GM21526 (cell line): ENCODE measurements at regions not wholly inside any gene's neighbourhood (a gene's known extent, or its start where the extent isn't known, plus 50 kb on each side); places are given as distances from the start of the nearest gene placed in this dataset.
"Not testable (repeated sequence)": the region's sequence is repeated elsewhere in the genome, so short reads cannot be mapped to it uniquely, and the experiment has no call there.

Experiments
- ATAC-seq: cut with Tn5 transposase; IDR thresholded peaks from one replicate; pipeline ENCODE4 v1.9.1; 2021; ENCODE audit warnings: moderate library complexity; ENCODE audit not compliant: unreplicated experiment, low FRiP score

DNA sequence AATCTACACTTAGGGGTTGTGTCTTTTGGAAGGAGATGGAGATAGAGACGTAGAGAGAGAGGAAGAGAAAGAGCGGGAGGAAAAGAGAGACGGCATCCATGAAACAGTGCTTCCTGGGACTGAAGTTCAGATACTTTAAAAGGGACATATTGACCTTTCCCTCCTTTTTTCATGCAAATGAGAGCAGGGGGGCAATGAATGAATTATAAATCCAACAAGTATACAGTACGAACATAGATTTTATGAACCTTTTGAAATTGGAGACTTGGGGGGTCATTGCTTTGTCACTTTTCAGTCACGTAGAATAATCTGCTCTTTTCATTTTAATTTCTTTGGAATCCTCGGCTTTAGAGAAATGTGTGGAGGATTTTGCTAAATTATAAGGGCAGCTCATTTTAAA lies 364.2 kb downstream of the MAT2B start:
- no peak for ATAC-seq

DNA sequence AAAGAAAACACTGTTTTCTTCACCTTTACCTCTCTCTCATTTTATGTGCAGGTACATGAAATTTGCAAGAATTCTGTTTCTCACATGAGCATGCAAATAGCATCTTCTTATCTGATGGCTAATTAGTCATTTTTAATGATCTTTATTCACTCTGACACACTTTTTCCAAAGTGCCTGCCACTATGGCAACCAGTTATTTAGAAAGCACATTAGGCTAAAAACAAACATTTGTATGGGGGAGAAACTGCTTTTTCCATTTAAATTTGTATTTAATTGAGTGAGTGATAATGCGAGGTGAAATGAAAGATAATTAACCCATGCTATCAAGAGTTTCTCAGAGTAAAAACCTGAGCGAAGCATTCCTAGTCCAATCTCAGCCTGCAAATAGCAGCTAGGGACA lies 365.0 kb downstream of the MAT2B start:
- ATAC-seq, result no peak

DNA sequence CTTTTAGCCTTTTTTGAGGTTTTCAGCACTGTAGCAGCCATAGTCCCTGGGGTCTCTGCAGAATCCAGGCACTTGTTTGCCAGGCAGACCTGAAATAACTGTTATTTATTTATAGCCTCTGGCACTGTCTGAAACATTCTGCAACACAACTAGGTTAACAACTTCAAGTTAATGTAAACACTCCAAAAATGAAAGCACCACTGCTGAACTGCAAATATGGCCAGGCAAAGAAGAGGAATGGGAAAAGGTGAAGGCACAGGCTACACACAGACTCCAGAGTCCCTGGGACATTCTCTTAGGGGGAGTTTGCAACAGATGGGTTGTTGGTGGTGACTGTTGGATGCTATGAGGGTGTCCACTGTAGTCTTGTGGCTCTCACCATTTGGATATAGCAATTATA lies 369.0 kb downstream of the MAT2B start:
- ATAC-seq, result no peak

DNA sequence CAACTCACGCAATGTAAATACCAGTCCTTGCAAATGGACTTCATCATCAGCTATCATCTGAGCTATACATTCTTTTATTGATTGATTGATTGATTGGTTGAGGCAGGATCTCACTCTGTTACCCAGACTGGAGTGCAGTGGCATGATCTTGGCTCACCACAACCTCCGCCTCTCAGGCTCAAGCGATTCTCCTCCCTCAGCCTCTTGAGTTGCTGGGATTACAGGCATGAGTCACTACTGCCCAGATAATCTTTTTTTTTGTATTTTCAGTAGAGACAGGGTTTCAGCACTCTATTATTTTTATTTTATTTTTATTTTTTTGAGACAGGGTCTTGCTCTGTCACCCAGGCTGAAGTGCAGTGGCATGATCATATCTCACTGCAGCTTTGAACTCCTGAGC lies 369.5 kb downstream of the MAT2B start:
- not testable (repeated sequence) for ATAC-seq

DNA sequence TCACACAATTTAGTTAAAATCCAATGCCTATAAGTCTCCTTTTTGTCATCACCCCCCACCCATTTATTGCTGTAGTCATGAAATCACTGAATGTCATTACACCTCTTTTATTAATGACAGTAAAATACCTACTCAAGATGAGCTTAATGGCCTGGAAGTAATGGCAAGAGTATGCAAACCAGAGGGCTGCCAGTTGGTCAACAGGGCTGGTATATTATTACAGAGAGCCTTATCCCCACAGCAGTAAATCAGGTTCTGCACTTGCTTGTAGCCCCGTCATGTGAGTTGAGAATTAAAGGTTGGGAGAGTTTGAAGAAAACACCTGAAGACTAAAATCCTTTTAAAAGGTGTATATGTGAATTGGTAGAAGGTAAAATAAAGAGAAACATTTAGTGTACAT lies 372.4 kb downstream of the MAT2B start:
- no peak for ATAC-seq

DNA sequence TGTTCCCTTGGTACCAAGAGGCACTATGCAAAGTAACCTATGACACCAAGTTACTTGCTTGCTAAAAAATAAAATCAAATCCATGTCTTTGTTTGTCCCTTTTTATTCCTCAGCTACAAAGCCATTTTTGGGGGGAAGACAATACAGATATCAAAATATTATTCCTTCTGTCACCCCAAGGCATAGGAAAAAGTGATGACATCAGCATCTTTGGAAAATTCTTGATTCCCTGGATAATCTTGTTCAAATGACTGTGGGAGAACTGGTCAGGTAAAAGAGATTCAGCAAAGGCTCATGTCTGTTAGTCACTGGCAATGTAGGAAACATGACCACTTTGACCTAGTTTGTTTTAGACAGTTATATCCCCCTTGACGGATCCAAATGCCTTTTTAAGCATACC lies 373.1 kb downstream of the MAT2B start:
- no peak for ATAC-seq

DNA sequence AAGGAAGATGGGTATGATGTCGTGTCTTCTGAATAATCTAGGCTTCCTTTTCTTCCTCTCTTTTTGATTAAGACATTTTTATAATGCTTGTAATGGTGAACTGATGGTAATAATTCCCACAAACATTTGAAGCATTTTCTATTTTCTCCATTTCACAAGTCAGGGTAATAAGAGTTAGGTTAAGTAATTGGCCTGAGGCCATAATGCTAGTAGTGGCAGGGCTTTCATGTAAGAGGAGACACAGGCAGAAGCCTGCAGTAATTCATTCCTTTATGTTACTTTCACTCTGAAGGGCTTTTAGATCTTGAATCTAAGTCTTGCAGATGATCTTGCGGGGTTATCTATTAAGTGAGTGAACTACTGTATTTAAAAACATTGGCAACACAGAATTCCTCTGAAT lies 374.9 kb downstream of the MAT2B start:
- ATAC-seq, result no peak

DNA sequence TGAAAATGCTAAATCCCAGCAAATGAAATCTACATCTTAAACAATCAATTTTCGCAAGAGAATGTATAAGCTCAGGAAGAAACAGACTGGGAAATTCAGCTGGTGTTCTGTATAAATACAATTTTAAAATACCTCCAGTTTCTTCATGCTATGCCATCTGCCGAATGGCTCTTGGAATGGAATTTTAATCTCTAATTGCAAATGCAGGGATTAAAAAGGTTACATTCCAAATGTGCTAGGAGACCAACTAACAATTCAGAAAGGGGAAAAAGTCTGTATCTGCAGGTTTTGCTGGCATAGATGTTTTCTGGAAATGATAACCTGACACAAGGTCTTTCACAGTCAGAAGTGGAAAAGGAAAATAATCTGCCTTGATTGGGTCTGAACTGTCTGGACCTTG lies 379.7 kb downstream of the MAT2B start:
- no peak for ATAC-seq

DNA sequence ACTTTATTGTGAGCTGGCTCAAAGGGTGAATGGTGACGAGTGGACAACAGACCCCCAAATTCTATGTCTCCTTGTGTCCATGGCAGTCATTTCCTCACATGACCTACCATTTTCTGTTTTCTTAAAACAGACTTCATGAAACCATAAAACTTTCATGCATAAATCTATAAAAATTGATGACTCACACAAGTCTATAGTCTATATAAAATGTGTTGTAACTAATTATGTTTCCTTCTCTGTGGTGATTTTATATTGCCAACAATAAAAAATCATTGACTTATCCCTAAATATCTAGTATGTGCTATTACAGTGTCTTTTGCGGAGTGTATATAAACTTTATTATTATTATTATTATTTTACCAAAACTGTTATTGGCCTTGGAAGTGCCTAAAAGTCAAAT lies 382.4 kb downstream of the MAT2B start:
- no peak for ATAC-seq

DNA sequence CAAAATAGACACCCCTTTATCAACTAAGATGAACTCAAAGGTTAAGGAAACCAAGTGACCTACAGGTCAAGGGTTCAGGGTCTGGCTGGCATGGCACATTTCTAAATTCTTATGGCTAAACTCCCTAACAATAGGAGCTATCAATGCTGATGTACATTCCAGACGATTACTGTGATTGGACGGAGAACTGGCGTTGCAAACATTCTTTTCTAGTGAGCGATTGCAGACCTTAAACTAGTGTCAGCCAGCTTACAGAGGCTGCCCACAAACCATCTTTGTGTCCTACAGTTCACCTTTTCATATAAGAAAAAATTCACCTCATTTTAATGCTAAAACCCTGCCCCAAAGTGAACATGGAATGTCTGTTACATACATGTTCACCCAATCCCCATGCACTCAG lies 382.9 kb downstream of the MAT2B start:
- no peak for ATAC-seq

DNA sequence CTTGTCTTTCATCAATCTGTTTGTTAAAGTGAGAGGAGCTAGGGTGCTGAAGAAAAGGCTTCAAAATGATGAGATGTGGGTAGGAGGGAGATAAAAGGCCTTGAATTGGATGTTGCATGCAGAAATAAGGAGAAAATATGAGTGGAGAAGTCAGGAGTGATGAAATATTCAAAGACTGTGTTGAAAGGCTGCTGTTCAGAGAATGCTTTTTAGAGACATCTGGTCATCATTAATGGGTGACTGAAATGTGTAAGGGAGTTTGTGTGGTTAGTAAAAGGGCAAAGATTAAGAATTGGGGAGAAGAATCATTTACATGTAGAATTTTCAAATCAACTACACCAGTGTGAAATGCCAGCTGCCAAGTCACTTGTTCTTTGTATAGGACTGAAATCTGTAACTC lies 383.9 kb downstream of the MAT2B start:
- no peak for ATAC-seq

DNA sequence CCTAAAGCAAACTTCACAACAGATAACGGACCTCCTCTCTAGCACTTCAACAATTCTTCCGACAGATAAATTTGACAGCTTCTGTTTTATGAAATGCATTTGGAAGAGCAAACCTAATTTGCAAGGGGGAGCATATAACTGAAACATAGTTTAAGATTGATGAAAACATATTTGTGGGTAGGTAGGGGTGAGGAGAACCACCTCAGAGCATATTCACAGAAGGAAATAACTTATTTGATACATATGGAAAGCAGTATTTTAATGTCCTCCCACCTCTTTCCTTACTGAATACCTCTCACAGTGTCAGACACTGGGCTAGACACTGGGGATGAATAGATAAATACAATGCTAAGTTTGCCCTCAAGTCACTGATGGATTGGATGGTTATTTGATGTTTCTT lies 384.8 kb downstream of the MAT2B start:
- ATAC-seq, result no peak

DNA sequence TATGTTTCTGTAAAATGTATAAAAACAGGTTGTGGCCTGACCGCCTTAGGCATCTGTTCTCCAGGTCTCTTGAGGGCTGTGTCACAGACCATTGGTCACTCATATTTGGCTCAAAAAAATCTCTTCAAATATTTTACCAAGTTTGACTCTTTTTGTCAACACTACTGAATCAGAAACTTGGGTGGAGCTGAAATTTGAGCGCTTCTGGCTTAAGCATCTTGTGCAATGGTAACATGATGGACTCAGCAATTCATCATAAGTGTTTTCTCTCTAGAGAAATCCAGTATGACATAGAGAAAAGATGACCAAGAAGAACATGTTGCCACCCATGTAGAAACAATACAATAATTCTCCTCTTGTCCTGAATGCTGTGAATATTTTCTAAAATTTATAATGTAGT lies 387.9 kb downstream of the MAT2B start:
- no peak for ATAC-seq

DNA sequence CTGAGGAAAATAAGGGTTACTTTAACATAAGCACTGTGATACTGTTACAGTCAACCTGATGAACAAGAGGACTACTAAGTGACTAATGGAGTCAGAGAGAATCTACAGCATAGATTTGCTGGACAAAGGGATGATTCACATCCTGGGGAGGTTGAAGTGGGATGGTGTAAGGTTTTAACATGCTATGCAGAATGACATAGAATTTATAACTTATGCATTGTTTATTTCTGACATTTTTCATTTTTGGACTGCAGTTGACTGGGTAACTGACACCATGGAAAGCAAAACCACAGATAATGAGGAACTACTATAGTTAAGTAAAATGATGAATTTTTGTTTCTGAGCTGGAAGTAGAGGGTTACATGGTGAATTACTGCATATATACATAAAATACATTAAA lies 389.2 kb downstream of the MAT2B start:
- ATAC-seq, result no peak

DNA sequence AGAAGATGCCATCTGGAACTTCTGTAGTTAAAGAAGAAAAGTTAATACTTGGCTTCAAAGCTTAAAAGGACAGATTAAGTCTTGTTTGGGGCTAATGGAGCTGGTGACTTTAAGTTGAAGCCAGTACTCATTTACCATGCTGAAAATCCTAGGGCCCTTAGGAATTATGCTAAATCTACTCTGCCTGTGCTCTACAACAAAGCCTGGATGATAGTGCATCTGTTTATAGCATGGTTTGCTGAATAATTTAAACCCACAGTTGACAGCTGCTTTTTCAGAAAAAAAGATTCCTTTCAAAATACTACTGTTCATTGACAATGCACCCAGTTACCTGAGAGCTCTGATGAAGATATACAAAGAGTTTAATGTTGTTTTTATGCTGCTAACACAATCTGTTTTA lies 393.5 kb downstream of the MAT2B start:
- ATAC-seq, result no peak

DNA sequence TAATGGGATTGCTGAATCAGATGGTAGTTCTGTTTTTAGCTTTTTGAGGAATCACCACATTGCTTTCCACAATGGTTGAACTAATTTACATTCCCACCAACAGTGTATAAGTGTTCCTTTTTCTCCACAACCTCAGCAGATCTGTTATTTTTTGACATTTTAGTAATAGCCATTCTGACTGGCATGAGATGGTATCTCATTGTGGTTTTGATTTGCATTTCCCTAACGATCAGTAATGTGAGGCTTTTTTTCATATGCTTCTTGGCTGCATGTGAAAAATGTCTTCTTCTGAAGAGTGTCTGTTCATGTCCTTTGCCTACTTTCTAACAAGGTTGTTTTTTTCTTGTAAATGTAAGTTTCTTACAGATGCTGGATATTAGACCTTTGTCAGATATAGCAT lies 402.4 kb downstream of the MAT2B start:
- not testable (repeated sequence) for ATAC-seq

DNA sequence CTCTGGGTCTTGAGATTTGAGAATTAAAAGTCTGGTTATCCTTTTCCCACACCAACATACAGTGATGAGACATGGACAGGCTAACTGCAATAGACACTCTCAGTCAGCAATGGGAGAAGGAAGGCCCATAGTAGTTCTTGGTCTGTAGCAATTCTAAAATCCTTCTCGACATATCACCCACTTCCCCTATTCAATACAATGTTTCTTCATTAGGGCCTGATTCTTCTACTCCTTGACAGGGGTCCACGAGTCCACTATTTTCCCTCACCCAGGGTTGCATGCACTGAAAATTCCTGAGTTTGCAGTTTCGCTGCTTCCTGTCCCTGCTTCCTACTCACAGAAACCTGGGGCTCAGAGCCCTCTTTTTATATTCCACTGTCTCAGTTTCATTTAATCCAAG lies 402.8 kb downstream of the MAT2B start:
- ATAC-seq, result no peak

DNA sequence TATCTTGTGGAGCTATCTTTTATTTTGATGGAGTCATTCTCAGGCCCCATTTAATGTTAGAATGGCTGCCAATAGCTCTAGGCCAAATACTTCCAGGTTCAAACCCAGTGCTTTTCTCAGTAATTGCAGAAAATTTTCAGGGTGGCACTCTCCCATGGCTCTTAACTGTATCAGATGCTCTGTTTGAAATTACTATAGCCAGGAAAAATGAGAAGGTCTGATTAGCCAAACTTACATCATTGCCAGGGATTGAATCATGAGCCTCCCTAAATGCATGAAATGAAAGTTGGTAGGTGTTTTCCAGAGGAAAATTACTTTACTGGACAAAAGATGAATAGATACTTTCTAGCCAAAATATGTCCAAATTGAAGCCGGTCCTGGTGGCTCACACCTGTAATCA lies 404.8 kb downstream of the MAT2B start:
- ATAC-seq, result no peak

DNA sequence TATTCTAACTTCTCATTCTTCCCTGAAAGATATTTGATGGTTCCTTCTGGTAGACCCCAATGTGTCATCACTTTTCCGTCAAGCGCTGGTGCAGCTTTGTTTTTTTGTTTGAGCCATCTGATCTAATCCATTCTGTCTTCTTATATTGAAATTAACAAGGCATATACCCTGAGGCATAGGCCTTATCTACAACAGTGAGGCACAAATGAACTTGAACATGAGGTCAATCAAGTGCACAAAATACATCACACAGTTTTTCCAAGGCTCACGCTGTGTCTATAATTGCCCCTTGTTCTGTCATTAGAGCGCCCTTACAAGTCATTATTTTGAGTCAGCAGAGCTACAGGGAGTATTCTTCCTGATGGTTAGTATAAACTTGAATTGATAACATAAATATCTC lies 406.6 kb downstream of the MAT2B start:
- ATAC-seq, result no peak

DNA sequence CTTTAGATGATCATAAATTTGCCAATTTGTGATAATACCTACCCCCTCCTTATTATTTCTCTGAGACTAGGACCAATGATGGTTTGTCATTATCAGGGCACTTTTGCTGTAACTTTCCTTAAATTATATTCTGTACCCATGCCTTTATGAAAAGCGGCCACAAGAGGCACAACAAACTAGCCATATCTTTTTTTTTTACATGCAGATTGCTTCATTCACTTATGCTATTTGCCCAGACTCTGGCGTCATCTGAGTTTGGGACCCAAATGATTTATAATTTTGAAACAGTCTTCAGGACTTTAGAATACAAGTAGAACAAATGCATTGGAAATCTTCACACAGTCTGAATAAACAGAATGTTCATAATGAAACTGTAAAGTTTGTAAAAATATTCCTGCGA lies 408.1 kb downstream of the MAT2B start:
- no peak for ATAC-seq

DNA sequence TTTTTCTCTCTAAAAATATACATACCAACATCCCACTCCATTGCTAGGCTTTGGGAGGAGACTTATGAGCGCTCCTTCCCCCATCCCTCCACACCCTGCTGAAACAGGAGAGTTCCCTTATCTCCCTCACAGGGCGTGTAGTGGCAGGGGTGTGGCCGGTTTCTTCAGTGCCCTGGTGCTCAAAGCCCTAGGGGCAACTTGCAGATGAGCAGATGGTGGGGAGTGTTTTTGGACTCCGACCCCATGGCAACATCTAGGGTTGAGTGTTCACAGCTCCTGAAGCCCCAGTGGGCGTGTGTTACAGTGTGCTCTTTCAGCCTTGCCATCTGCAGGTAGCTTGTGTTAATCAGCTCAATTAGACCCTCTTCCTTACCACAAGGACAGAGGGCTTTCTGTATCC lies 409.5 kb downstream of the MAT2B start:
- no peak for ATAC-seq

DNA sequence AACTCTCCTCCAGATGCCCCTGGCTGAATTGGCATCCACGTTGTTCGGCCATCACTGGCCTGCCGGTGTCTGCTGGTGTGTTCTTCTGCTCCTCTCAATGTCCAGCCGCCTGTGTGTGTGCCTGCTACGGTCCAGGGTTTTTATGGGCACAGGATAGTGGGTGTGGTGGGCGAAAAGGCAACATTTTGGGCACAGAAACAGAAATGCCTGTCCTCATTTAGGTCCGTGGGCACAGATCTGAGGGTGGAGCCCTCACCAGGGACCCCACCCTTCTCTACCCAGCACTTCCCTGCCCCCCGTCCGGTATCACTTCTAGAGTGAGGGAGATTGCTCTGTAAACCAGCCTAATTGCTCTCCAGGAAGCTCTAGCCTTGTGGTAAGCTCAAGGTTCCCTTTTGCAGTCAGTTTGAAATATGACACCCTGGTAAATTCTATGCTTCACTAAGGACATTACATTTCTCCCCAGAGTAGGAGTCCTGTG lies 410.1 kb downstream of the MAT2B start:
- ATAC-seq, result peak; percentile 79

DNA sequence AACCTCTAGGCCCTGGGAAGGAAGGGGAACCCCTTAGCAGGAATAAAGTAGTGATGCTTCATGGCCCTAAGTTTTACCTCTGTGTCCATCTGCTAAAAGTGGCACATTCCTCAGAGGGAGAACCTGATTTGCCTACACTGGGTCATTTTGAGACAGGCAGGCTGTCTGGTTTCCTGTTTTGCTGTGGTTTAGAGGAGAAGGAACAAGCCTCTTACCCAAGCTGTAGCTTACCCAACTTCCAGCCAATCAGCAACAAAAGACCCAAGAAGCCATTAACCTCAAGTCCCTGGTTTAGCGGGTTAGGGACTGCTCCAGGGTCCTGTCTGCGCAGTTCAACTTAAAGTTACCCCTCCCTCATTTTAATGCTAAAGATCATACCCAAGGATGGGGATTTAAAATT lies 411.0 kb downstream of the MAT2B start:
- ATAC-seq, result peak; percentile 93

DNA sequence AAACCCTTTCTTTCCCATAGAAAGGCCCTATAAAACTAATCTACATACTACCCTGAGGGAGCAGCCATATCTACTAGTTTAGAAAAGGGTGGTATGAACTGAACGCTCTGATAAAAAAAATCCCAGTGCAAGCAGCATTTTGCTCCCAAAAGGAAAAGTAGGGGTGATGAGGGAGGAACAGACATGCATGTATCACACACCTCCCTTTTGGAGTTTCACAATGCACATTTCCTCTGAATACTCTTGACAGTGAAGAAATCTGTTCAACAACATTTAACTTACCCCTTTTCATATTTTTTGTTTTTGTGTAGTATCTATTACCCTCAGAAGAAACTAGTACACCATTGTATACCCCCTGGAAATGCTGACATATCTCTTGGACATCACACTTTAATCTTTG lies 411.4 kb downstream of the MAT2B start:
- no peak for ATAC-seq
